ENCODE measurements at regions not wholly inside any gene's neighbourhood (a gene's known extent, or its start where the extent isn't known, plus 50 kb on each side); places are given as distances from the start of the nearest gene placed in this dataset.

DNA sequence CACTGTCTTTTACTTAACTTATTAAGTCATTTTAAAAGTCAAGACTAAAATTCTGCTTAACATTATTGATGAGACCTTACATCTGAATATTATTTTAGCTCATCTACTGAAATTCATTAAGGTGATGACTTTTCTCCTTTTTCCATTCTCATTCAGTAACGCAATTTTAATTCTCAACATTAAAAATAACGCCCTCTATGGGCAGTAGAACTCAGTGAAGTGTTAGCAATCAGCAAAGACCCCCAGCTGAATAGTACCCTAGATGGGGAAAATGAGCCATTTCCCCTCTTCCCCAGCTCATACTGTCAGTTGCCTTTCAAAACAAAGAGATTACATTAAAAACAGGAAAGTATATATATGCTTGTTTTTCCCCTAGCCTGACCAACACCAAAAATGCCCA lies 203.3 kb downstream of the NR4A2 start:
- Histone ChIP-seq H2AFZ (no peak overlapping the region), H3K4me2 (no peak overlapping the region), H4K20me1 (replicated peaks; ENCODE audit: insufficient read depth) (no peaks in the 10 kb centered on the region), H3K9me2 (ENCODE audit: insufficient read depth) (no peaks in the 10 kb centered on the region; the same call in 1 of the 2 replicates), H3K4me1 (ENCODE audit: insufficient read depth) (peaks cover 14% of the 10 kb centered on the region), H3K27ac (ENCODE audit: low read depth) (no peak overlapping the region), H3F3A (replicated peaks; ENCODE audit: low read depth) (no peaks in the 10 kb centered on the region), H3K4me3 (no peak overlapping the region), H3K36me3 (ENCODE audit: insufficient read depth) (no peaks in the 10 kb centered on the region), H3K27me3 (ENCODE audit: insufficient read depth) (no peaks in the 10 kb centered on the region), H3K79me2 (replicated peaks; ENCODE audit: insufficient read depth) (no peaks in the 10 kb centered on the region)
- peaks cover 9% of the 10 kb centered on the region for H3K4me1 Mint-ChIP-seq
- peaks cover 4% of the 10 kb centered on the region; the same call in 1 of the 3 replicates for H3K9me3 Mint-ChIP-seq
- DNase-seq (ENCODE audit: low spot score) (peak; percentile 40), ATAC-seq (no peak)
- no peak for TF ChIP-seq NANOG (IDR thresholded peaks at IDR 0.05; ENCODE audit: borderline replicate concordance)
- TF ChIP-seq, protein P1, sequence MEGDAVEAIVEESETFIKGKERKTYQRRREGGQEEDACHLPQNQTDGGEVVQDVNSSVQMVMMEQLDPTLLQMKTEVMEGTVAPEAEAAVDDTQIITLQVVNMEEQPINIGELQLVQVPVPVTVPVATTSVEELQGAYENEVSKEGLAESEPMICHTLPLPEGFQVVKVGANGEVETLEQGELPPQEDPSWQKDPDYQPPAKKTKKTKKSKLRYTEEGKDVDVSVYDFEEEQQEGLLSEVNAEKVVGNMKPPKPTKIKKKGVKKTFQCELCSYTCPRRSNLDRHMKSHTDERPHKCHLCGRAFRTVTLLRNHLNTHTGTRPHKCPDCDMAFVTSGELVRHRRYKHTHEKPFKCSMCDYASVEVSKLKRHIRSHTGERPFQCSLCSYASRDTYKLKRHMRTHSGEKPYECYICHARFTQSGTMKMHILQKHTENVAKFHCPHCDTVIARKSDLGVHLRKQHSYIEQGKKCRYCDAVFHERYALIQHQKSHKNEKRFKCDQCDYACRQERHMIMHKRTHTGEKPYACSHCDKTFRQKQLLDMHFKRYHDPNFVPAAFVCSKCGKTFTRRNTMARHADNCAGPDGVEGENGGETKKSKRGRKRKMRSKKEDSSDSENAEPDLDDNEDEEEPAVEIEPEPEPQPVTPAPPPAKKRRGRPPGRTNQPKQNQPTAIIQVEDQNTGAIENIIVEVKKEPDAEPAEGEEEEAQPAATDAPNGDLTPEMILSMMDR (conservative IDR thresholded peaks at IDR 0.05; ENCODE audit: low read depth in 2 of 2), result peak; percentile 45 to 73
- no peaks in the 10 kb centered on the region for H3K36me3 Mint-ChIP-seq (ENCODE audit: low read depth)
- no peak overlapping the region for H3K4me3 Mint-ChIP-seq
- no peak overlapping the region for H3K27ac Mint-ChIP-seq
- H3K27me3 Mint-ChIP-seq (ENCODE audit: insufficient read depth, low read depth, poor library complexity), result no peaks in the 10 kb centered on the region

DNA sequence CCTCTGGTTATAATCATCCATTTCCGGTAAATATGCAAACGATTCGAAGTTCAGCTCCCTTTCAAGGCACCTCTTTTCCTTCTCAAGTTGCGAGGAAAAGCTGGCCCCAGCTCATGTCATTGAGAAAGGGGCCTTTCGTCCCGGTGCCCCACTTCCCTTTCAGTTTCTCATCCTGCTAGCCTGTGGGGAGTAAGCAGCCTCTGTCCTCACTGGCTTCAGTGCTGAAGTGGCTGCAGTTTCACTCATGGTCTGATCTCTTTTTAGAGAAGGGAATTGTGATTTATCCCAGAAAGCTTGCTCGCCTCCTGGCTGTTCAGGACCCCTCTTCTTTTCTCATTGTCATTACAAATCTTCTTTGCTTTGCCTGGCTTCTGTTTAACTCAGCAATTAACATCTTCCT lies 207.5 kb downstream of the NR4A2 start:
- Histone ChIP-seq H3K27me3 (ENCODE audit: insufficient read depth) (no peaks in the 10 kb centered on the region), H2AFZ (no peak overlapping the region), H3K4me1 (ENCODE audit: insufficient read depth) (peaks cover 14% of the 10 kb centered on the region), H3K9me2 (ENCODE audit: insufficient read depth) (peaks cover 4% of the 10 kb centered on the region), H3F3A (replicated peaks; ENCODE audit: low read depth) (no peaks in the 10 kb centered on the region), H3K4me3 (no peak overlapping the region), H3K79me2 (replicated peaks; ENCODE audit: insufficient read depth) (0 out of 2 replicates have a peak, but pooled peaks cover 5% of the 10 kb centered on the region), H3K27ac (ENCODE audit: low read depth) (peak overlapping the region; percentile 67), H4K20me1 (replicated peaks; ENCODE audit: insufficient read depth) (no peaks in the 10 kb centered on the region), H3K36me3 (ENCODE audit: insufficient read depth) (no peaks in the 10 kb centered on the region; the same call in 1 of the 2 replicates), H3K4me2 (peak overlapping the region; percentile 13; the same call in 1 of the 2 replicates)
- peaks cover 10% of the 10 kb centered on the region; the same call in 2 of the 3 replicates for H3K36me3 Mint-ChIP-seq (ENCODE audit: low read depth)
- peak overlapping the region; percentile 69; the same call in 1 of the 2 replicates for H3K27ac Mint-ChIP-seq
- peak; percentile 77 for ATAC-seq
- H3K4me3 Mint-ChIP-seq, result no peak overlapping the region
- peaks cover 9% of the 10 kb centered on the region for H3K4me1 Mint-ChIP-seq
- TF ChIP-seq, protein P2, sequence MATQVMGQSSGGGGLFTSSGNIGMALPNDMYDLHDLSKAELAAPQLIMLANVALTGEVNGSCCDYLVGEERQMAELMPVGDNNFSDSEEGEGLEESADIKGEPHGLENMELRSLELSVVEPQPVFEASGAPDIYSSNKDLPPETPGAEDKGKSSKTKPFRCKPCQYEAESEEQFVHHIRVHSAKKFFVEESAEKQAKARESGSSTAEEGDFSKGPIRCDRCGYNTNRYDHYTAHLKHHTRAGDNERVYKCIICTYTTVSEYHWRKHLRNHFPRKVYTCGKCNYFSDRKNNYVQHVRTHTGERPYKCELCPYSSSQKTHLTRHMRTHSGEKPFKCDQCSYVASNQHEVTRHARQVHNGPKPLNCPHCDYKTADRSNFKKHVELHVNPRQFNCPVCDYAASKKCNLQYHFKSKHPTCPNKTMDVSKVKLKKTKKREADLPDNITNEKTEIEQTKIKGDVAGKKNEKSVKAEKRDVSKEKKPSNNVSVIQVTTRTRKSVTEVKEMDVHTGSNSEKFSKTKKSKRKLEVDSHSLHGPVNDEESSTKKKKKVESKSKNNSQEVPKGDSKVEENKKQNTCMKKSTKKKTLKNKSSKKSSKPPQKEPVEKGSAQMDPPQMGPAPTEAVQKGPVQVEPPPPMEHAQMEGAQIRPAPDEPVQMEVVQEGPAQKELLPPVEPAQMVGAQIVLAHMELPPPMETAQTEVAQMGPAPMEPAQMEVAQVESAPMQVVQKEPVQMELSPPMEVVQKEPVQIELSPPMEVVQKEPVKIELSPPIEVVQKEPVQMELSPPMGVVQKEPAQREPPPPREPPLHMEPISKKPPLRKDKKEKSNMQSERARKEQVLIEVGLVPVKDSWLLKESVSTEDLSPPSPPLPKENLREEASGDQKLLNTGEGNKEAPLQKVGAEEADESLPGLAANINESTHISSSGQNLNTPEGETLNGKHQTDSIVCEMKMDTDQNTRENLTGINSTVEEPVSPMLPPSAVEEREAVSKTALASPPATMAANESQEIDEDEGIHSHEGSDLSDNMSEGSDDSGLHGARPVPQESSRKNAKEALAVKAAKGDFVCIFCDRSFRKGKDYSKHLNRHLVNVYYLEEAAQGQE (IDR thresholded peaks at IDR 0.05; ENCODE audit: unreplicated experiment), result peak; percentile 29
- TF ChIP-seq, protein P3, sequence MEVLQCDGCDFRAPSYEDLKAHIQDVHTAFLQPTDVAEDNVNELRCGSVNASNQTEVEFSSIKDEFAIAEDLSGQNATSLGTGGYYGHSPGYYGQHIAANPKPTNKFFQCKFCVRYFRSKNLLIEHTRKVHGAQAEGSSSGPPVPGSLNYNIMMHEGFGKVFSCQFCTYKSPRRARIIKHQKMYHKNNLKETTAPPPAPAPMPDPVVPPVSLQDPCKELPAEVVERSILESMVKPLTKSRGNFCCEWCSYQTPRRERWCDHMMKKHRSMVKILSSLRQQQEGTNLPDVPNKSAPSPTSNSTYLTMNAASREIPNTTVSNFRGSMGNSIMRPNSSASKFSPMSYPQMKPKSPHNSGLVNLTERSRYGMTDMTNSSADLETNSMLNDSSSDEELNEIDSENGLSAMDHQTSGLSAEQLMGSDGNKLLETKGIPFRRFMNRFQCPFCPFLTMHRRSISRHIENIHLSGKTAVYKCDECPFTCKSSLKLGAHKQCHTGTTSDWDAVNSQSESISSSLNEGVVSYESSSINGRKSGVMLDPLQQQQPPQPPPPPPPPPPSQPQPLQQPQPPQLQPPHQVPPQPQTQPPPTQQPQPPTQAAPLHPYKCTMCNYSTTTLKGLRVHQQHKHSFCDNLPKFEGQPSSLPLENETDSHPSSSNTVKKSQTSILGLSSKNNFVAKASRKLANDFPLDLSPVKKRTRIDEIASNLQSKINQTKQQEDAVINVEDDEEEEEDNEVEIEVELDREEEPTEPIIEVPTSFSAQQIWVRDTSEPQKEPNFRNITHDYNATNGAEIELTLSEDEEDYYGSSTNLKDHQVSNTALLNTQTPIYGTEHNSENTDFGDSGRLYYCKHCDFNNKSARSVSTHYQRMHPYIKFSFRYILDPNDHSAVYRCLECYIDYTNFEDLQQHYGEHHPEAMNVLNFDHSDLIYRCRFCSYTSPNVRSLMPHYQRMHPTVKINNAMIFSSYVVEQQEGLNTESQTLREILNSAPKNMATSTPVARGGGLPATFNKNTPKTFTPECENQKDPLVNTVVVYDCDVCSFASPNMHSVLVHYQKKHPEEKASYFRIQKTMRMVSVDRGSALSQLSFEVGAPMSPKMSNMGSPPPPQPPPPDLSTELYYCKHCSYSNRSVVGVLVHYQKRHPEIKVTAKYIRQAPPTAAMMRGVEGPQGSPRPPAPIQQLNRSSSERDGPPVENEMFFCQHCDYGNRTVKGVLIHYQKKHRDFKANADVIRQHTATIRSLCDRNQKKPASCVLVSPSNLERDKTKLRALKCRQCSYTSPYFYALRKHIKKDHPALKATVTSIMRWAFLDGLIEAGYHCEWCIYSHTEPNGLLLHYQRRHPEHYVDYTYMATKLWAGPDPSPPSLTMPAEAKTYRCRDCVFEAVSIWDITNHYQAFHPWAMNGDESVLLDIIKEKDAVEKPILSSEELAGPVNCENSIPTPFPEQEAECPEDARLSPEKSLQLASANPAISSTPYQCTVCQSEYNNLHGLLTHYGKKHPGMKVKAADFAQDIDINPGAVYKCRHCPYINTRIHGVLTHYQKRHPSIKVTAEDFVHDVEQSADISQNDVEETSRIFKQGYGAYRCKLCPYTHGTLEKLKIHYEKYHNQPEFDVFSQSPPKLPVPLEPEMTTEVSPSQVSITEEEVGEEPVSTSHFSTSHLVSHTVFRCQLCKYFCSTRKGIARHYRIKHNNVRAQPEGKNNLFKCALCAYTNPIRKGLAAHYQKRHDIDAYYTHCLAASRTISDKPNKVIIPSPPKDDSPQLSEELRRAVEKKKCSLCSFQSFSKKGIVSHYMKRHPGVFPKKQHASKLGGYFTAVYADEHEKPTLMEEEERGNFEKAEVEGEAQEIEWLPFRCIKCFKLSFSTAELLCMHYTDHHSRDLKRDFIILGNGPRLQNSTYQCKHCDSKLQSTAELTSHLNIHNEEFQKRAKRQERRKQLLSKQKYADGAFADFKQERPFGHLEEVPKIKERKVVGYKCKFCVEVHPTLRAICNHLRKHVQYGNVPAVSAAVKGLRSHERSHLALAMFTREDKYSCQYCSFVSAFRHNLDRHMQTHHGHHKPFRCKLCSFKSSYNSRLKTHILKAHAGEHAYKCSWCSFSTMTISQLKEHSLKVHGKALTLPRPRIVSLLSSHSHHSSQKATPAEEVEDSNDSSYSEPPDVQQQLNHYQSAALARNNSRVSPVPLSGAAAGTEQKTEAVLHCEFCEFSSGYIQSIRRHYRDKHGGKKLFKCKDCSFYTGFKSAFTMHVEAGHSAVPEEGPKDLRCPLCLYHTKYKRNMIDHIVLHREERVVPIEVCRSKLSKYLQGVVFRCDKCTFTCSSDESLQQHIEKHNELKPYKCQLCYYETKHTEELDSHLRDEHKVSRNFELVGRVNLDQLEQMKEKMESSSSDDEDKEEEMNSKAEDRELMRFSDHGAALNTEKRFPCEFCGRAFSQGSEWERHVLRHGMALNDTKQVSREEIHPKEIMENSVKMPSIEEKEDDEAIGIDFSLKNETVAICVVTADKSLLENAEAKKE (CRISPR knock-in tag; IDR thresholded peaks at IDR 0.05), result 0 out of 2 replicates have a peak, but pooled peaks have one; percentile 10
- no peak for TF ChIP-seq POLR2AphosphoS5 (IDR thresholded peaks at IDR 0.05; ENCODE audit: low read depth)
- no peak for TF ChIP-seq ZNF114 (CRISPR knock-in tag; IDR thresholded peaks at IDR 0.05)
- H3K27me3 Mint-ChIP-seq (ENCODE audit: insufficient read depth, low read depth, poor library complexity), result no peaks in the 10 kb centered on the region
- peaks cover 26% of the 10 kb centered on the region for H3K9me3 Mint-ChIP-seq
- peak; percentile 45 for DNase-seq (ENCODE audit: low spot score)

All from GM23338 (cell line).